SK-N-SH (cell line): ENCODE measurements at regions not wholly inside any gene's neighbourhood (a gene's known extent, or its start where the extent isn't known, plus 50 kb on each side); places are given as distances from the start of the nearest gene placed in this dataset.

ENCODE experiments used
- CTCF ChIA-PET: fragments of 300-600, 350-600 bp; formaldehyde crosslinking; extraction: SDS; loops from one replicate; lab custom pipeline; 2021; lab: Yijun Ruan, JAX
- POLR2A ChIA-PET: fragments of 350-600 bp; sonication (Branson Sonifier 250); formaldehyde crosslinking; extraction: SDS; loops from one replicate; lab custom pipeline; 2020; ENCODE audit warnings: antibody characterized with exemption, inconsistent platforms; lab: Yijun Ruan, JAX
- DNase-seq: peaks from one replicate; pipeline ENCODE4 v3.0.0; 2012
- H2AFZ ChIP-seq: fragments of 200-600 bp; sonication (generic); 2 replicates; pipeline ENCODE4 v1.8.1; 2016; ENCODE audit warnings: antibody characterized with exemption, mild to moderate bottlenecking, low read depth
- H3F3A ChIP-seq: fragments of 200-600 bp; sonication (generic); replicated peaks from 2 replicates; pipeline ENCODE3; 2016; ENCODE audit warnings: antibody characterized with exemption, mild to moderate bottlenecking; ENCODE audit not compliant: insufficient read depth
- H3K27ac ChIP-seq, 2 experiments: fragments of 200-500 bp in 1 of 2; fragments of 200-600 bp in 1 of 2; sonication (Bioruptor generic) in 1 of 2; sonication (generic), shearing (Covaris generic) in 1 of 2; 2 replicates each; pipeline versions ENCODE4 v1.5.1 to v1.6.1; 2014 to 2016; ENCODE audit warnings: low read depth in 2 of 2, inconsistent platforms in 1 of 2, low read length in 1 of 2, mild to moderate bottlenecking in 1 of 2, mixed read lengths in 1 of 2
- H3K27me3 ChIP-seq: fragments of 200-600 bp; sonication (generic), shearing (Covaris generic); 2 replicates; pipeline ENCODE4 v1.6.1; 2016; ENCODE audit warnings: mixed run types; ENCODE audit not compliant: insufficient read depth
- H3K36me3 ChIP-seq, 2 experiments: fragments of 200-500 bp in 1 of 2; fragments of 200-600 bp in 1 of 2; sonication (Bioruptor generic) in 1 of 2; sonication (generic) in 1 of 2; replicated peaks in 1 of 2; 2 replicates each; pipeline versions ENCODE3 to v1.5.1; 2014 to 2016; ENCODE audit warnings: low read length in 1 of 2, mild to moderate bottlenecking in 1 of 2; ENCODE audit not compliant: insufficient read depth in 2 of 2, control insufficient read depth in 1 of 2
- H3K4me1 ChIP-seq, 2 experiments: fragments of 200-500 bp in 1 of 2; fragments of 200-600 bp in 1 of 2; sonication (Bioruptor generic) in 1 of 2; sonication (generic), shearing (Covaris generic) in 1 of 2; 2 replicates each; pipeline versions ENCODE4 v1.5.1 to v1.6.1; 2014 to 2016; ENCODE audit warnings: low read depth in 1 of 2, low read length in 1 of 2, mixed run types in 1 of 2; ENCODE audit not compliant: insufficient read depth in 2 of 2, control insufficient read depth in 1 of 2
- H3K4me2 ChIP-seq: fragments of 200-600 bp; sonication (generic), shearing (Covaris generic); 2 replicates; pipeline ENCODE4 v1.6.1; 2017; ENCODE audit warnings: mixed run types
- H3K4me3 ChIP-seq, 2 experiments: fragments of 200-500 bp in 1 of 2; fragments of 200-600 bp in 1 of 2; sonication (Bioruptor generic) in 1 of 2; sonication (generic), shearing (Covaris generic) in 1 of 2; 2 replicates each; pipeline versions ENCODE4 v1.5.1 to v1.8.1; 2014 to 2016; ENCODE audit warnings: low read depth in 2 of 2, inconsistent platforms in 1 of 2, low read length in 1 of 2, mild to moderate bottlenecking in 1 of 2, mixed read lengths in 1 of 2, moderate library complexity in 1 of 2
- H3K79me2 ChIP-seq: fragments of 200-600 bp; sonication (generic); 2 replicates; pipeline ENCODE4 v1.8.1; 2017; ENCODE audit warnings: mild to moderate bottlenecking; ENCODE audit not compliant: insufficient read depth
- H3K9ac ChIP-seq: fragments of 200-600 bp; sonication (generic); 2 replicates; pipeline ENCODE4 v1.6.1; 2017; ENCODE audit warnings: mixed run types
- H3K9me2 ChIP-seq: fragments of 200-600 bp; sonication (generic); 2 replicates; pipeline ENCODE4 v1.6.1; 2017; ENCODE audit warnings: mixed run types
- H3K9me3 ChIP-seq: fragments of 200-600 bp; sonication (generic); 2 replicates; pipeline ENCODE4 v1.6.1; 2017; ENCODE audit warnings: mixed run types, mild to moderate bottlenecking, moderate library complexity
- H4K20me1 ChIP-seq: fragments of 200-600 bp; sonication (generic); 2 replicates; pipeline ENCODE4 v1.6.1; 2017; ENCODE audit warnings: mild to moderate bottlenecking, mixed run types; ENCODE audit not compliant: insufficient read depth
- EP300 ChIP-seq, 2 experiments: IDR thresholded peaks; 2 replicates each; pipeline versions ENCODE4 v1.4.0 to v1.6.1; 2012; ENCODE audit warnings: borderline replicate concordance in 1 of 2, low read depth in 1 of 2, low read length in 1 of 2
- FOXJ3 ChIP-seq: sonication (generic); formaldehyde crosslinking; IDR thresholded peaks from 2 replicates; pipeline ENCODE4 v1.5.1; 2020; ENCODE audit warnings: mild to moderate bottlenecking, missing genetic modification reagents
- GATA2 ChIP-seq: sonication (generic); formaldehyde crosslinking; IDR thresholded peaks from 2 replicates; pipeline ENCODE4 v1.5.0; 2020; ENCODE audit warnings: mild to moderate bottlenecking, missing genetic modification reagents
- IRF3 ChIP-seq: fragments of 150-350 bp; IDR thresholded peaks from 2 replicates; pipeline ENCODE4 v1.6.1; 2016; ENCODE audit warnings: mild to moderate bottlenecking, low read depth, low read length
- MEF2A ChIP-seq: IDR thresholded peaks from 2 replicates; pipeline ENCODE4 v1.4.0; 2012; ENCODE audit warnings: low read depth, borderline replicate concordance
- NFIC ChIP-seq: IDR thresholded peaks from 2 replicates; pipeline ENCODE4 v1.4.0; 2012; ENCODE audit warnings: borderline replicate concordance
- RAD21 ChIP-seq: IDR thresholded peaks from 2 replicates; pipeline ENCODE4 v1.6.1; 2012; ENCODE audit warnings: mild to moderate bottlenecking, low read length
- RCOR1 ChIP-seq: fragments of 150-350 bp; IDR thresholded peaks from 2 replicates; pipeline ENCODE4 v1.6.1; 2017; ENCODE audit warnings: antibody characterized with exemption, low read length
- REST ChIP-seq: IDR thresholded peaks from 2 replicates; pipeline ENCODE4 v1.6.1; 2012; ENCODE audit warnings: mild to moderate bottlenecking, low read depth, low read length, moderate library complexity
- RXRA ChIP-seq: IDR thresholded peaks from 2 replicates; pipeline ENCODE4 v1.4.0; 2012; ENCODE audit warnings: low read depth, mild to moderate bottlenecking, borderline replicate concordance
- SIN3A ChIP-seq: IDR thresholded peaks from 2 replicates; pipeline ENCODE4 v1.6.1; 2012; ENCODE audit warnings: low read depth, mild to moderate bottlenecking, low read length, moderate library complexity, borderline replicate concordance
- TCF12 ChIP-seq: IDR thresholded peaks from 2 replicates; pipeline ENCODE4 v1.4.0; 2012
- YY1 ChIP-seq: IDR thresholded peaks from 2 replicates; pipeline ENCODE4 v1.4.0; 2012; ENCODE audit warnings: low read depth, mild to moderate bottlenecking
- WGBS: methylation state at CpG from one replicate; pipeline ENCODE4 v1.1.6; 2017; ENCODE audit warnings: low lambda C conversion rate; 5-methylcytosine and 5-hydroxymethylcytosine counted together

GRCh38 chr10:8301831-8302230 lies 247.3 kb downstream of the GATA3 start:
- ChIA-PET POLR2A (interaction anchor here (1.2 kb wide), 1 partner anchor 30 kb away, joined by 3 read pairs; no protein-coding TSS in a partner anchor), CTCF (no interaction called here)
- Histone ChIP-seq H3F3A (no peaks in the 10 kb centered on the region), H3K9me2 (no peaks in the 10 kb centered on the region), H3K4me2 (no peak overlapping the region), H3K27ac (peak overlapping the region in 1 of 2 experiments; percentile 92; a peak in 2 of 4 replicates), H3K4me3 (no peak overlapping the region), H3K36me3 (no peaks in the 10 kb centered on the region), H2AFZ (no peak overlapping the region), H3K9ac (no peak overlapping the region), H4K20me1 (no peaks in the 10 kb centered on the region), H3K4me1 (peaks cover 0 to 15% of the 10 kb centered on the region in 2 experiments; a peak in 2 of 4 replicates), H3K27me3 (peaks cover 26% of the 10 kb centered on the region; the same call in 1 of the 2 replicates), H3K9me3 (no peaks in the 10 kb centered on the region), H3K79me2 (no peaks in the 10 kb centered on the region)
- 71% methylated on average over 4 of the region's 4 CpGs for whole genome bisulfite sequencing
- TF ChIP-seq SIN3A (no peak), YY1 (no peak), REST (no peak), EP300 (IDR thresholded peaks at IDR 0.05; ENCODE audit: borderline replicate concordance in 1 of 2, low read depth in 1 of 2, low read length in 1 of 2) (no peak), RXRA (no peak), RCOR1 (0 out of 2 replicates have a peak, but pooled peaks have one; percentile 15)
- peak; percentile 28 for DNase-seq

- H3F3A ChIP-seq = no peaks in the 10 kb centered on the region
- POLR2A ChIA-PET = interaction anchor here (1.2 kb wide), 1 partner anchor 30 kb away, joined by 3 read pairs; no protein-coding TSS in a partner anchor
- H3K36me3 ChIP-seq = no peaks in the 10 kb centered on the region
- H3K79me2 ChIP-seq = no peaks in the 10 kb centered on the region
- TF ChIP-seq GATA2 (CRISPR knock-in tag) = no peak
- no peak for TF ChIP-seq TCF12
- TF ChIP-seq MEF2A = no peak
- no peak for TF ChIP-seq YY1
- TF ChIP-seq IRF3 = no peak
- TF ChIP-seq RAD21 = no peak
- no peak for TF ChIP-seq NFIC
- no peak for TF ChIP-seq FOXJ3 (CRISPR knock-in tag)
- TF ChIP-seq, all 33 proteins: peak for 0
- Histone ChIP-seq H3K4me1 (peaks cover 0 to 15% of the 10 kb centered on the region in 2 experiments; a peak in 2 of 4 replicates), H3K27ac (peak overlapping the region in 1 of 2 experiments; percentile 92; a peak in 1 of 4 replicates), H3K27me3 (peaks cover 24% of the 10 kb centered on the region; the same call in 1 of the 2 replicates), H3K9me3 (no peaks in the 10 kb centered on the region), H3K4me3 (no peak overlapping the region), H3K9ac (no peak overlapping the region), H2AFZ (no peak overlapping the region), H3K4me2 (no peak overlapping the region), H4K20me1 (no peaks in the 10 kb centered on the region), H3K9me2 (no peaks in the 10 kb centered on the region)
- whole genome bisulfite sequencing = 57% methylated on average over 6 of the region's 6 CpGs
- CTCF ChIA-PET = interaction anchor here (0.5 kb wide), 1 partner anchor 20 kb away, joined by 3 read pairs; no protein-coding TSS in a partner anchor
- DNase-seq = no peak
Observed at GRCh38 chr10:8302565-8302964, 248.1 kb downstream of the GATA3 start.
